Astrocyte of the spinal cord (primary cell): ENCODE measurements at regions not wholly inside any gene's neighbourhood (a gene's known extent, or its start where the extent isn't known, plus 50 kb on each side); places are given as distances from the start of the nearest gene placed in this dataset.

Experiments used
- DNase-seq: peaks from one replicate; pipeline ENCODE4 v3.0.0; 2011; ENCODE audit warnings: low read depth, low spot score
- H3K4me3 ChIP-seq: 2 replicates; pipeline ENCODE4 v1.5.1; 2011; ENCODE audit warnings: low read depth, mild to moderate bottlenecking, low read length, moderate library complexity
- CTCF ChIP-seq: IDR thresholded peaks from 2 replicates; pipeline ENCODE4 v1.5.1; 2012; ENCODE audit warnings: low read depth, mild to moderate bottlenecking, low read length, inconsistent platforms
- in situ Hi-C: cut with HindIII; loops from 2 replicates; pipeline ENCODE4 v1.10.0; 2017; ENCODE audit warnings: low sequenced_read_pairs

- no peak for TF ChIP-seq CTCF
- in situ Hi-C loops = no loop called here
- H3K4me3 ChIP-seq = no peak overlapping the region
- DNase-seq = no peak
Observed at GRCh38 chr10:1809139-1809741, 71.9 kb upstream of the ADARB2 start.

- no peak for DNase-seq
- no peak for TF ChIP-seq CTCF
- in situ Hi-C loops = no loop called here
Observed at GRCh38 chr10:1807924-1808323, 70.6 kb upstream of the ADARB2 start.

GRCh38 chr10:1807196-1807595 is 69.9 kb upstream of the ADARB2 start:
- in situ Hi-C loops = no loop called here
- H3K4me3 ChIP-seq = no peak overlapping the region
- TF ChIP-seq CTCF = no peak
- no peak for DNase-seq

More at GRCh38 chr10:1807924-1808323, 70.6 kb upstream of the ADARB2 start:
- H3K4me3 ChIP-seq = no peak overlapping the region

GRCh38 chr10:1802413-1802812 is 65.1 kb upstream of the ADARB2 start:
- in situ Hi-C loops = no loop called here
- no peak for TF ChIP-seq CTCF
- no peak overlapping the region for H3K4me3 ChIP-seq
- no peak for DNase-seq

GRCh38 chr10:1788401-1788800 is 51.1 kb upstream of the ADARB2 start:
- H3K4me3 ChIP-seq = no peak overlapping the region
- DNase-seq = no peak
- TF ChIP-seq CTCF = no peak
- in situ Hi-C loops = no loop called here
